T-cell (primary cell): ENCODE measurements at regions not wholly inside any gene's neighbourhood (a gene's known extent, or its start where the extent isn't known, plus 50 kb on each side); places are given as distances from the start of the nearest gene placed in this dataset.

ENCODE experiments used
- ATAC-seq, 4 experiments: fragments of 200-7000 bp in 3 of 4; fragments of 150-1000 bp in 1 of 4; cut with Tn5 transposase; replicated peaks in 1 of 4; 1 replicate in 3 of 4; 2 replicates in 1 of 4; pipeline ENCODE4 v1.10.0; 2021; ENCODE audit warnings: moderate library complexity in 3 of 4, mild to moderate bottlenecking in 2 of 4, moderate number of reproducible peaks in 1 of 4
- CTCF ChIA-PET, 2 donors: fragments of 300-600 bp; sonication (Branson Sonifier 250); formaldehyde crosslinking; loops; one replicate each; lab custom pipeline; 2022; ENCODE audit warnings: antibody characterized with exemption in 2 of 2; lab: Charles Lee
- POLR2A ChIA-PET, 2 donors: fragments of 300-600 bp; sonication (Branson Sonifier 250); formaldehyde crosslinking; loops; one replicate each; lab custom pipeline; 2022; ENCODE audit warnings: antibody characterized with exemption in 2 of 2; lab: Charles Lee
- DNase-seq, 35 experiments: peaks; one replicate each; pipeline versions ENCODE4 v3.0.0 to v3.0.0-alpha.2; 2013 to 2023
- H3K27ac ChIP-seq: one replicate; pipeline ENCODE4 v1.5.1; 2013; ENCODE audit warnings: low read length
- H3K27me3 ChIP-seq, 2 experiments: replicated peaks in 1 of 2; 1 replicate in 1 of 2; 2 replicates in 1 of 2; pipeline versions ENCODE4 v1.6.1 to v1.7.0; 2013; ENCODE audit warnings: low read length in 1 of 2, mixed read lengths in 1 of 2; ENCODE audit not compliant: control insufficient read depth in 2 of 2, insufficient read depth in 2 of 2; ENCODE audit errors: extremely low read depth in 1 of 2
- H3K36me3 ChIP-seq, 2 donors: 1 replicate in 1 of 2; 2 replicates in 1 of 2; pipeline versions ENCODE4 v1.6.1 to v1.7.0; 2013; ENCODE audit warnings: low read length in 1 of 2; ENCODE audit not compliant: control insufficient read depth in 2 of 2, insufficient read depth in 1 of 2; ENCODE audit errors: extremely low read depth in 1 of 2
- H3K4me1 ChIP-seq, 2 experiments: 1 replicate in 1 of 2; 2 replicates in 1 of 2; pipeline versions ENCODE4 v1.6.1 to v1.7.0; 2013; ENCODE audit warnings: low read length in 2 of 2, mixed read lengths in 1 of 2; ENCODE audit not compliant: insufficient read depth in 2 of 2, control insufficient read depth in 1 of 2; ENCODE audit errors: extremely low read depth in 1 of 2
- H3K4me3 ChIP-seq, 2 donors: 1 replicate in 1 of 2; 2 replicates in 1 of 2; pipeline versions ENCODE4 v1.5.1 to v1.7.0; 2013; ENCODE audit warnings: mild to moderate bottlenecking in 2 of 2, low read length in 1 of 2, moderate library complexity in 1 of 2; ENCODE audit not compliant: control insufficient read depth in 1 of 2; ENCODE audit errors: extremely low read depth in 1 of 2
- H3K9me3 ChIP-seq: 2 replicates; pipeline ENCODE4 v1.7.0; 2013
- H3K27ac Mint-ChIP-seq, 2 donors: one replicate each; pipeline ENCODE4 v1.8.0; 2020 to 2021; ENCODE audit warnings: mild to moderate bottlenecking in 2 of 2, mixed read lengths in 2 of 2
- H3K27me3 Mint-ChIP-seq, 2 donors: one replicate each; pipeline ENCODE4 v1.8.0; 2021 to 2022; ENCODE audit warnings: mixed read lengths in 2 of 2
- H3K36me3 Mint-ChIP-seq: one replicate; pipeline ENCODE4 v1.8.0; 2021; ENCODE audit warnings: mixed read lengths
- H3K4me1 Mint-ChIP-seq, 3 donors: one replicate each; pipeline ENCODE4 v1.8.0; 2020 to 2022; ENCODE audit warnings: mixed read lengths in 3 of 3, mild to moderate bottlenecking in 1 of 3
- H3K4me3 Mint-ChIP-seq, 3 donors: one replicate each; pipeline ENCODE4 v1.8.0; 2020 to 2022; ENCODE audit warnings: mild to moderate bottlenecking in 3 of 3, mixed read lengths in 3 of 3, moderate library complexity in 3 of 3
- H3K9me3 Mint-ChIP-seq, 3 donors: one replicate each; pipeline ENCODE4 v1.8.0; 2020 to 2022; ENCODE audit warnings: mixed read lengths in 3 of 3
- WGBS: methylation state at CpG from one replicate; pipeline ENCODE4 v1.1.5; 2013; ENCODE audit warnings: missing lambda C conversion rate; ENCODE audit not compliant: insufficient coverage; 5-methylcytosine and 5-hydroxymethylcytosine counted together

DNA sequence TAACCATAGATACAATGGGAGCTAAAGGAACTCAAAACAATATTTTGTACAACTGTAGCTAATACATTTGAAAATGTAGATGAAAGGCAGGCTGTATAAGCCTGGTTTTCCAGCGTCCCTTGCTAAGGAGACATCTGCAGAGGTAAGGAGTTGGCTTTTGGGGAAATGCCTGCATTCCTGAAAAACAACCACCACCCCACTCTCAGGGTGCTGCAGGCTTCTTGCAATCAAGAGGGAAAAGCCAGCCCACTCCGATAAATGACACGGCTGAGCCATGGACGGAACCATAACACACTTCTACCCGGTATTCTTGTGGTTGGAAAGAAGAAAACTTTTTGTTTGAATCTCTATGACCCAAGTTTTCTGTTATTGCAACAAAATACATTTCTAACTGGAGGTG lies 200.3 kb downstream of the TEX36 start:
- Mint-ChIP-seq H3K9me3 (no peaks in the 10 kb centered on the region), H3K4me1 (no peaks in the 10 kb centered on the region), H3K27ac (no peak overlapping the region), H3K36me3 (no peaks in the 10 kb centered on the region), H3K4me3 (no peak overlapping the region), H3K27me3 (peaks cover 15 to 31% of the 10 kb centered on the region in 2 donors)
- Histone ChIP-seq H3K36me3 (no peaks in the 10 kb centered on the region), H3K27ac (no peak overlapping the region), H3K9me3 (no peaks in the 10 kb centered on the region), H3K4me1 (no peaks in the 10 kb centered on the region), H3K4me3 (no peak overlapping the region), H3K27me3 (peaks cover 1 to 2% of the 10 kb centered on the region in 2 experiments)
- POLR2A ChIA-PET: no interaction called here
- CTCF ChIA-PET: no interaction called here
- DNase-seq (no peak), ATAC-seq (no peak)
- no CpG with 5 or more reads among the region's 5 CpGs for WGBS

GRCh38 chr10:125482108-125482507 lies 200.9 kb downstream of the TEX36 start:
- POLR2A ChIA-PET: no interaction called here
- no peak overlapping the region for H3K27ac ChIP-seq
- H3K36me3 ChIP-seq: no peaks in the 10 kb centered on the region
- WGBS: no CpG with 5 or more reads among the region's 2 CpGs
- Mint-ChIP-seq H3K27me3 (peaks cover 13 to 34% of the 10 kb centered on the region in 2 donors), H3K4me3 (no peak overlapping the region), H3K27ac (no peak overlapping the region), H3K36me3 (no peaks in the 10 kb centered on the region), H3K9me3 (no peaks in the 10 kb centered on the region), H3K4me1 (no peaks in the 10 kb centered on the region)
- peaks cover 2 to 4% of the 10 kb centered on the region in 2 experiments for H3K27me3 ChIP-seq
- CTCF ChIA-PET: no interaction called here
- H3K9me3 ChIP-seq: no peaks in the 10 kb centered on the region
- no peaks in the 10 kb centered on the region for H3K4me1 ChIP-seq
- ATAC-seq: no peak
- no peak overlapping the region for H3K4me3 ChIP-seq
- DNase-seq: no peak

- Histone ChIP-seq H3K4me1 (no peaks in the 10 kb centered on the region), H3K27ac (no peak overlapping the region), H3K27me3 (peaks cover 0 to 5% of the 10 kb centered on the region in 2 experiments), H3K4me3 (no peak overlapping the region), H3K9me3 (no peaks in the 10 kb centered on the region), H3K36me3 (no peaks in the 10 kb centered on the region)
- no peaks in the 10 kb centered on the region for H3K9me3 Mint-ChIP-seq
- WGBS: no CpG with 5 or more reads among the region's 4 CpGs
- no peak for ATAC-seq
- CTCF ChIA-PET: no interaction called here
- H3K4me1 Mint-ChIP-seq: no peaks in the 10 kb centered on the region
- POLR2A ChIA-PET: no interaction called here
- no peak overlapping the region for H3K27ac Mint-ChIP-seq
- H3K27me3 Mint-ChIP-seq: peaks cover 12 to 30% of the 10 kb centered on the region in 2 donors
- DNase-seq: no peak
- H3K4me3 Mint-ChIP-seq: no peak overlapping the region
- H3K36me3 Mint-ChIP-seq: no peaks in the 10 kb centered on the region
Measured at GRCh38 chr10:125479059-125479458, 203.9 kb downstream of the TEX36 start.

DNA sequence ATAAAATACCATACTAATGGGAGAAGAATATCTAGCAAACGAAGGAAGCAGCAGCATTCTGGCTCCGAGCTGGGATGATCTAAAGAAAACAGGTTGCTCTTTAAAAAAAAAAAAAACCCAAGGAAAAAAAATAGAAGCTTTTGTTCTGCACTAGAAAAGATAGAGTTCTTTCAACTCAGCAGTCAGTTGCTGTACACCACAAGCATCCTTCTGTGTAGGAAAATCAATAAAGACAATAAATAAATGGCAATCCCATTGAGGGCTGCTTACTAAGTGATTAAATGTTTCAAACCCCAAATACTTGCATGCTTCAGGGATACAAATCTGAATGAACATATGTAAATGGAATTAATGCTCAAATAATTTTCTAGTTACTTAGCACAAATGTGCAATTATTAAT lies 207.1 kb downstream of the TEX36 start:
- H3K4me3 Mint-ChIP-seq: no peak overlapping the region
- H3K4me3 ChIP-seq: no peak overlapping the region
- no peak for ATAC-seq
- no peaks in the 10 kb centered on the region for H3K9me3 Mint-ChIP-seq
- H3K9me3 ChIP-seq: no peaks in the 10 kb centered on the region
- ChIA-PET POLR2A (no interaction called here), CTCF (no interaction called here)
- no peaks in the 10 kb centered on the region for H3K36me3 ChIP-seq
- peaks cover 0 to 8% of the 10 kb centered on the region in 2 experiments for H3K27me3 ChIP-seq
- H3K4me1 ChIP-seq: no peaks in the 10 kb centered on the region
- no peaks in the 10 kb centered on the region for H3K36me3 Mint-ChIP-seq
- no peak overlapping the region for H3K27ac ChIP-seq
- peaks cover 12 to 25% of the 10 kb centered on the region in 2 donors for H3K27me3 Mint-ChIP-seq
- H3K27ac Mint-ChIP-seq: no peak overlapping the region
- H3K4me1 Mint-ChIP-seq: no peaks in the 10 kb centered on the region
- WGBS: no CpG with 5 or more reads among the region's 2 CpGs
- no peak for DNase-seq

DNA sequence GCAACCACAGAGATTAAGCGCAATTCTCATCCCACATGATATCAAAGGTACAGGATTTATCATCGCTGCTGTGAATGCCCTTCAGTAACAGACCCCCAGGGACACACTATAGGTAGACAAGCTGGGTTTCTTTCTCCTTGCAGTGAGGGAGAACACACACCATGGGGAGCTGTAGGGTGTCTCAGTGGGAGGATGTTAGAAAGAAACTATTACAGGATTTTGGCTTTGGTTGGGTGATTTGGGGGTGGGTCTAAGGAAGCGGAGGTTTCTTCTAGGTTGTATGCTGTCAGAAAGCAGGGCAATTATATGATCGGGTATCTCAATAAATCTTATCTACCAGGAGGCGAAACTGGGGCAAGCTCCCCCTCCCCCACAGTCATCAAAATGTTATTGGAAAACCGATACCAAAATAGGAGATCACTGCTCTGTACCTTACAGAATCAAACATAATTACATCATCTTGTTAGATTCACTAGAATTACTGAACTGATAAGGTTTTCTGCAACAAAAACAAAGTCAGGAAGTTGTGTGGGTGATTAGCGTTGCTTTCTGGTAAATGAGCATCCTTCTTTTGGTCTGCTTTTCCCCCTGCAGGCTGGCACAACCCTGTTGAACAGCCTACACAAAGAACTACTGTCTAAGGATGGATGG lies 209.7 kb downstream of the TEX36 start:
- Mint-ChIP-seq H3K27me3 (peaks cover 5 to 10% of the 10 kb centered on the region in 2 donors), H3K36me3 (no peaks in the 10 kb centered on the region), H3K4me3 (peak overlapping the region in 1 of 3 donors; percentile 4), H3K27ac (no peak overlapping the region), H3K9me3 (no peaks in the 10 kb centered on the region), H3K4me1 (no peaks in the 10 kb centered on the region)
- no peak for ATAC-seq
- WGBS: no CpG with 5 or more reads among the region's 7 CpGs
- POLR2A ChIA-PET: no interaction called here
- Histone ChIP-seq H3K4me1 (no peaks in the 10 kb centered on the region), H3K36me3 (no peaks in the 10 kb centered on the region), H3K27ac (no peak overlapping the region), H3K27me3 (peaks cover 0 to 8% of the 10 kb centered on the region in 2 experiments), H3K9me3 (no peaks in the 10 kb centered on the region), H3K4me3 (no peak overlapping the region)
- CTCF ChIA-PET: no interaction called here
- DNase-seq: no peak

GRCh38 chr10:125472010-125472607 lies 210.9 kb downstream of the TEX36 start:
- Histone ChIP-seq H3K9me3 (no peaks in the 10 kb centered on the region), H3K27me3 (peaks cover 0 to 4% of the 10 kb centered on the region in 2 experiments), H3K4me3 (no peak overlapping the region), H3K36me3 (no peaks in the 10 kb centered on the region), H3K4me1 (no peaks in the 10 kb centered on the region), H3K27ac (no peak overlapping the region)
- Mint-ChIP-seq H3K27me3 (peaks cover 6 to 13% of the 10 kb centered on the region in 2 donors), H3K36me3 (no peaks in the 10 kb centered on the region), H3K4me1 (no peaks in the 10 kb centered on the region), H3K27ac (no peak overlapping the region), H3K9me3 (no peaks in the 10 kb centered on the region), H3K4me3 (no peak overlapping the region)
- DNase-seq (no peak), ATAC-seq (no peak)
- POLR2A ChIA-PET: no interaction called here
- WGBS: 80% methylated on average over 1 of the region's 4 CpGs
- CTCF ChIA-PET: no interaction called here
